Osteoblast (primary cell): ENCODE measurements at regions not wholly inside any gene's neighbourhood (a gene's known extent, or its start where the extent isn't known, plus 50 kb on each side); places are given as distances from the start of the nearest gene placed in this dataset.

ENCODE experiments used
- DNase-seq: peaks from one replicate; pipeline ENCODE4 v3.0.0; 2011; ENCODE audit warnings: low spot score, mixed read lengths; ENCODE audit not compliant: insufficient read length; ENCODE audit errors: missing footprints
- H2AFZ ChIP-seq: 2 replicates; pipeline ENCODE4 v1.6.0; 2011; ENCODE audit warnings: mild to moderate bottlenecking, low read length
- H3K27ac ChIP-seq: 2 replicates; pipeline ENCODE4 v1.5.1; 2011; ENCODE audit warnings: mild to moderate bottlenecking, low read depth, low read length, moderate library complexity
- H3K27me3 ChIP-seq: 2 replicates; pipeline ENCODE4 v1.6.0; 2012; ENCODE audit warnings: mild to moderate bottlenecking, control low read depth, inconsistent platforms, low read length, moderate library complexity; ENCODE audit not compliant: insufficient read depth
- H3K36me3 ChIP-seq: 2 replicates; pipeline ENCODE4 v1.5.1; 2011; ENCODE audit warnings: mild to moderate bottlenecking, low read length, control low read depth, moderate library complexity; ENCODE audit not compliant: insufficient read depth
- H3K4me1 ChIP-seq: 2 replicates; pipeline ENCODE4 v1.5.1; 2011; ENCODE audit warnings: mild to moderate bottlenecking, low read length, control low read depth, moderate library complexity; ENCODE audit not compliant: insufficient read depth
- H3K4me2 ChIP-seq: 2 replicates; pipeline ENCODE4 v1.6.0; 2011; ENCODE audit warnings: mild to moderate bottlenecking, low read length; ENCODE audit not compliant: insufficient read depth
- H3K4me3 ChIP-seq: fragments of 200-600 bp; sonication (generic); 3 replicates; pipeline ENCODE4 v1.5.1; 2012; ENCODE audit warnings: mild to moderate bottlenecking, low read length, inconsistent platforms; ENCODE audit not compliant: insufficient read depth
- H3K79me2 ChIP-seq: 2 replicates; pipeline ENCODE4 v1.6.0; 2012; ENCODE audit warnings: mild to moderate bottlenecking, low read length, control low read depth, inconsistent platforms; ENCODE audit not compliant: insufficient read depth
- H3K9me3 ChIP-seq: 2 replicates; pipeline ENCODE4 v1.5.1; 2011; ENCODE audit warnings: low read depth, low read length, control low read depth
- H4K20me1 ChIP-seq: 2 replicates; pipeline ENCODE4 v1.6.0; 2012; ENCODE audit warnings: mild to moderate bottlenecking, low read length, control low read depth; ENCODE audit not compliant: insufficient read depth
- TF ChIP-seq, protein P1 (sequence below): IDR thresholded peaks from 2 replicates; pipeline ENCODE4 v1.5.1; 2011; ENCODE audit warnings: mild to moderate bottlenecking, low read depth, low read length, moderate library complexity; ENCODE audit errors: extremely low read depth

DNA sequence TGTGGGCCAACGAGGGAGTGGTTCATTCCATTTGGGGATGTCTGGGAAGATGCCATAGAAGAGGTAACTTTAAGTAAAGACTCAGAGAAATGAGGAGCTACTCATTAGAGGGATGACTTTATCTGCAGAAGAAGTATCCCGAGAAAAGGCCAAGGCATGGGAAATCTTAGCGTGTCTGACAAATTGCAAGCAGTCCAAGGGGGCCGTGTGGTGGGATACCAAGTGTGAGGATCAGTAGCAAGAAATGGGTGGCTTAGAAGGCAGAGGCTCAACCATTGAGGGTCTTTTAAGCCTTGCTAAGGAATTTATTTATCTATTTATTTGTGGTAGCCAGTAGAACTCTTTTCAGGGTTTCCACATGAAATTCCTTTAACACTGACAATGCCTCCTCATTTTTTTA is 436.4 kb downstream of the RNF144A start:
- H3K4me1 ChIP-seq = no peaks in the 10 kb centered on the region
- no peak overlapping the region for H3K4me3 ChIP-seq
- no peak overlapping the region for H3K4me2 ChIP-seq
- no peak overlapping the region for H2AFZ ChIP-seq
- TF ChIP-seq, protein P1, sequence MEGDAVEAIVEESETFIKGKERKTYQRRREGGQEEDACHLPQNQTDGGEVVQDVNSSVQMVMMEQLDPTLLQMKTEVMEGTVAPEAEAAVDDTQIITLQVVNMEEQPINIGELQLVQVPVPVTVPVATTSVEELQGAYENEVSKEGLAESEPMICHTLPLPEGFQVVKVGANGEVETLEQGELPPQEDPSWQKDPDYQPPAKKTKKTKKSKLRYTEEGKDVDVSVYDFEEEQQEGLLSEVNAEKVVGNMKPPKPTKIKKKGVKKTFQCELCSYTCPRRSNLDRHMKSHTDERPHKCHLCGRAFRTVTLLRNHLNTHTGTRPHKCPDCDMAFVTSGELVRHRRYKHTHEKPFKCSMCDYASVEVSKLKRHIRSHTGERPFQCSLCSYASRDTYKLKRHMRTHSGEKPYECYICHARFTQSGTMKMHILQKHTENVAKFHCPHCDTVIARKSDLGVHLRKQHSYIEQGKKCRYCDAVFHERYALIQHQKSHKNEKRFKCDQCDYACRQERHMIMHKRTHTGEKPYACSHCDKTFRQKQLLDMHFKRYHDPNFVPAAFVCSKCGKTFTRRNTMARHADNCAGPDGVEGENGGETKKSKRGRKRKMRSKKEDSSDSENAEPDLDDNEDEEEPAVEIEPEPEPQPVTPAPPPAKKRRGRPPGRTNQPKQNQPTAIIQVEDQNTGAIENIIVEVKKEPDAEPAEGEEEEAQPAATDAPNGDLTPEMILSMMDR = no peak
- H3K36me3 ChIP-seq = no peaks in the 10 kb centered on the region
- H3K9me3 ChIP-seq = no peaks in the 10 kb centered on the region
- H3K27me3 ChIP-seq = no peaks in the 10 kb centered on the region
- no peak overlapping the region for H3K27ac ChIP-seq
- no peaks in the 10 kb centered on the region for H4K20me1 ChIP-seq
- no peaks in the 10 kb centered on the region for H3K79me2 ChIP-seq
- no peak for DNase-seq

GRCh38 chr2:7355781-7356180 is 438.6 kb downstream of the RNF144A start:
- Histone ChIP-seq H3K4me1 (no peaks in the 10 kb centered on the region), H4K20me1 (no peaks in the 10 kb centered on the region), H3K36me3 (no peaks in the 10 kb centered on the region), H3K27me3 (no peaks in the 10 kb centered on the region), H3K4me3 (no peak overlapping the region), H3K79me2 (no peaks in the 10 kb centered on the region), H2AFZ (no peak overlapping the region), H3K9me3 (no peaks in the 10 kb centered on the region), H3K4me2 (no peak overlapping the region), H3K27ac (no peak overlapping the region)
- DNase-seq = no peak
- TF ChIP-seq, protein P1 = no peak

DNA sequence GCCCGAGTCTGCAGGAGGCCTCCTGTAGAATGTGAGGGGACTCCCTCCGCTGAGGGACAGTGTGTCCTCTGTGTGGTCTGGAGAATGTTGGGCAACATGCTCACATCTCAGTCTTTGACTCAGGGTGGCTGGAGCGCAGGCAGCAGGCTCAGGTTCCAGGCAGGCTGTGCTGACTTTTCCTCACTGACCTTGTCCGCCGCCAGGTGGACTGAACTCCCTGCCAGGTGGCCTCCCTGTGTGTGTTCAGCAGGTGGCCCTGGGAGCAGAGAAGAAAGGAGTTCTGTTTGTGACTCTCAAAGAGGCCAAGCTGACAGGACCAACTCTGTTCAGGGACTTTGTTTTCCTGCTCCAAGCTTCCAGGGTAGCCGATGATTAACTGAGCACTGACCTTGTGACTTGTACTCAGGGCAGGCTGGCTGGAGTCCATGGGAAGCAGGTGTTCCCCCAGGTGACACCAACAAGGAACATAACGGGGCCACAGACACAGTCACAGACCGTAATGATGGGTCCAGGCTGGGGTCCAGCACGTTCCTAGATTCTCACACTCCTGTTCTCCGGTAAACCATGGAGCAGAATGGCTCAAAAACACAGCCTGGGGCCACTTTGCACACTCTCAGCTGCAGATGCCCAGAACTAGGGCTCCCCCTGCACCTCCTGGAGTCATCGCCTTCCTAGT is 439.8 kb downstream of the RNF144A start:
- Histone ChIP-seq H3K9me3 (no peaks in the 10 kb centered on the region), H3K27ac (no peak overlapping the region), H3K79me2 (no peaks in the 10 kb centered on the region), H3K4me2 (no peak overlapping the region), H4K20me1 (no peaks in the 10 kb centered on the region), H3K4me3 (no peak overlapping the region), H3K27me3 (no peaks in the 10 kb centered on the region), H3K4me1 (no peaks in the 10 kb centered on the region), H2AFZ (no peak overlapping the region), H3K36me3 (no peaks in the 10 kb centered on the region)
- TF ChIP-seq, protein P1 = no peak
- DNase-seq = no peak

- Histone ChIP-seq H3K36me3 (no peaks in the 10 kb centered on the region), H3K4me2 (no peak overlapping the region), H3K4me3 (no peak overlapping the region), H3K9me3 (no peaks in the 10 kb centered on the region), H3K27me3 (no peaks in the 10 kb centered on the region), H2AFZ (no peak overlapping the region), H4K20me1 (no peaks in the 10 kb centered on the region), H3K27ac (no peak overlapping the region), H3K79me2 (no peaks in the 10 kb centered on the region), H3K4me1 (no peaks in the 10 kb centered on the region)
- DNase-seq = no peak
- TF ChIP-seq, protein P1 = no peak
These were observed 440.8 kb downstream of the RNF144A start for GRCh38 chr2:7357993-7358392.
